GM19240 (cell line): ENCODE measurements at regions not wholly inside any gene's neighbourhood (a gene's known extent, or its start where the extent isn't known, plus 50 kb on each side); places are given as distances from the start of the nearest gene placed in this dataset.

Experiments
- DNase-seq: peaks from one replicate; pipeline ENCODE4 v3.0.0; 2011; ENCODE audit warnings: low spot score; ENCODE audit not compliant: insufficient read length

DNA sequence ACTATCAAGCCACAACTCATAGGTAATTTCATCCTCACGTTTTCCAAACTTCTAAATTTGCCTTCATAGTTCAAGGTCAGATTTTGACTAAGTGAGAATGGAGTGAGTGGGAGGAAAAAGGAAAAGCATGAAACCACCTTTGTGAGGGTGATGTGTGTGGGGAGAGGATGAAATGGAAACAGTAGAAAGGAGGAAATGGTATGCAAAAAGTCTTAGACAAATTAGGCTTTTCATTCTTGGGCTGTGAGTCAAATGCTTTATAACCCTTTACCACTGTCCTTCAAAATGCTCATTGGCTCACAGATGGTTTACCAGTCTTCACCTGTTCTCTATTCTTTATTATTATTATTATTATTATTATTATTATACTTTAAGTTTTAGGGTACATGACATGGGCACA, 127.2 kb downstream of the RAP2A start:
- DNase-seq, result no peak

DNA sequence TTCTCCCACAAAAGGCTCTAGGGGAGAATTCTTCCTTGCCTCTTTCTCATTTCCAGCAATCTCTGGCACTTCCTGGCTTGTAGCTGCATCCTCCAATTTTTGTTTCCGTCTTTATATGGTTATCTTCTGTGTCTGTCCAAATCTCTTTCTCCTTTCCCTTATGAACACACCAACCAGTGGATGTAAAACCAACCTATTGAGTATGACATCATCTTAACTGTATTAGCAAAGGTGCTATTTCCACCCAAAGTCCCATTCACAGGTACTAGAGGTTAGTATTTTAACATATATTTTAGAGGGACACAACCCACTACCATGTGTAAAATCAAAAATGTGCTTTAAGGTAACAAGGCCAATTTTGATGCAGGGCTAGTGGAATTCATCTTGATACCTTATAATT, 129.0 kb downstream of the RAP2A start:
- DNase-seq, result no peak

DNA sequence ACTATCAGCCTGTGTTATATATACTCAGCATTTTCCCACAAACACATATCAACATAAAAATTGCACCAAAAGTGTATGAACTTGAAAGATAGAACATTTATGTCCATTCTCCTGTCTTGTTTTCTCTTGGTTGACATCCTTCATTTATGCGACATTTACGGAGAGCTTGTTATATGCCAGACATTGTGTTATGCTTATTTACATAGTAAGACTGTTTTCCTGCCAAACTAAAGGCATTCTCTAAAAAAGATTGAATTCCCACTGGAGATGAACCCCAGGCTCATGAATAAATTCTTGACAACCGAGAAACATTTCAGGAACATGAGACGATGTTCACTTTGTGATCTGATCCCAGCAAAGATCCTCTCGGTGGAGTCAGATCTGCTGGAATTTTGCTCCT, 131.0 kb downstream of the RAP2A start:
- DNase-seq, result no peak

DNA sequence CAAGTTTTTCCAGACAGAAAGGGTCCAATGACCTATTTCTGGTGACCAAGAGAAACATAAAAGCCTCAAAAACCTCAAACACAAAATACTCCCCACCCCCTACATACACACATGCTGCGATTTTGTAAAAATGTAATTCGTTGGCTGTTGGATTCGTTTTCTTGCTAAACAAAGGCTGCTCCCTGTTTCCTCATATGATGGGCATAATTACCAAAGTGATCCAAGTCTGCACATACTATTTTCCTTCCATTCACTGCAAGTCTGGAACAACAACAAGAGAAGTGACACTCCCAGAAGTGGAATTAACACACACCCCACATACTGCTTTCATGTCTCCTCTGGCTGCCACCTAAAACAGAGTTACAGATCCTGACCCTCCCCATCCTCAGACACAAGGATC, 131.9 kb downstream of the RAP2A start:
- DNase-seq, result no peak

GRCh38 chr13:97566907-97567306, 132.9 kb downstream of the RAP2A start:
- DNase-seq, result no peak

DNA sequence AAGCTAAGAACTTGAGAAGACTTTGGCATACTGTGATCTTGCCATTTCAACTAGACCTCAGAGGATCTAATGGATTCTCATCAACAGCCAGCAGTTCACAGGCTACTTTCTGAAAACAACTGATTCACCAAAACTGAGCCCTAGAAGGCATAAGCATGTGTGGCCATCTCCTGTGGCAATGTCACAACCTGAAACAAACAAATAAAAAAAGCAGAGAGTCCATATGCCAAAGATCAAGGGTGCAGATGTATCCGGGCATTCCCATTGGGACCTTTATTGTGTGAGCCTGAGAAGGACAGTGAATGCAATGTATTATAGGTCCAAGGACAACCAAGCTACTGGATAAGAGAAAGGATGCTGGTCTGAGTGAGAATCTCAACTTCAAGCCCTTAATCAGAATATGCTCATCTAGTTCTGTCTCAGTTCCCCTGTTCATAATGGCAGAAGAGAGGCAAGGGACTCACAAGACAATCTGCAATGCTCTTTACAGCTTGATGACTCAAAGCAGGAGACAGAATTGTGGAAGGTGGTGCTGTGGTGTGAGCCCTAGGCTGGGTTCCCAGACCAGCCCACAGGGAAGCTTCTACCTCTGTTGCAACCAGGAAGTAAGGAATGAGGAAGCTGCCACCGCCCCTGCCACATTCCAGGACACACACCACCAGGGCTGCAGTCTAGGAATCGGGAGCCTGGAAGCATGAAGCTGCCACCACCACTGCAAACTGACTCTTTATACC, 133.7 kb downstream of the RAP2A start:
- DNase-seq, result peak; percentile 19

DNA sequence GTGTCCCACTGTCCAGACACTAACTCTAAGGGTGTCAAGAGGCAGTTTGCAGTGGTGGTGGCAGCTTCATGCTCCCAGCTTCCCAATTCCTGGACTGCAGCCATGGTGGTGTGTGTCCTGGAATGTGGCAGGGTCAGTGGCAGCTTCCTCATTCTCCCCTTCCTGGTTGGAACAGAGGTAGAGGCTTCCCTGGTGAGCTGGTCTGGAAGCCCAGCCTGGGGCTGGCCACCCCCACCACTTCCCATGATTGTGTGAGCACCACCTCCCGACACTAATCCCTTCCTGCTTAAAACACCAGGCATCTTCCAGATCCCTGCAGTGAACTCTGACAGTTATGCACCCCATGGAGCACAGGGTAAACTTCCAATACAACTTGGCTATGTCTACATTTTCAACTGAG, 134.9 kb downstream of the RAP2A start:
- no peak for DNase-seq

GRCh38 chr13:97569841-97570240, 135.9 kb downstream of the RAP2A start:
- no peak for DNase-seq

GRCh38 chr13:97570442-97570841, 136.5 kb downstream of the RAP2A start:
- no peak for DNase-seq

- no peak for DNase-seq
Measured at GRCh38 chr13:97573011-97573410, 139.0 kb downstream of the RAP2A start.

GRCh38 chr13:97574926-97575325, 141.0 kb downstream of the RAP2A start:
- DNase-seq, result no peak

- DNase-seq, result no peak
Measured at GRCh38 chr13:97577026-97577425, 143.1 kb downstream of the RAP2A start.

DNA sequence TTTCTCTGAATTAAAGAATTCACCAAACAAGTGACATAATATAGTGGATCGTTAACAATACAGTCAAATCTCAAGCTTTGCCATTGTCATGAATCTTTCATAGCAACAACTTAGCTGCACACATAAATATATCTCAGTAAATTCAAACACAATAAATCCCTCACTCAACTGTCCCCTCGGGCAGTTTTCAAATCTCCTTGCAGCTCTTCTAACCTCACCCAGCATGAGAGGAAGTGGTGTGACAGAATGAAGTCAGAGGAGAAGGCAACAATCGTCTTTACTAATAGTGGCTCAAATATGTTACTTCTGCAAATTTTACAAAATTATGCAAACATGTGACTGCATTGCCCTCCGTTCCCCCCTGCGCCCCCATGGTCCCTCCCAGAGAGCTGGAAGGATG, 148.2 kb downstream of the RAP2A start:
- DNase-seq, result no peak

- no peak for DNase-seq
Measured at GRCh38 chr13:97583907-97584497, 150.0 kb downstream of the RAP2A start.

DNA sequence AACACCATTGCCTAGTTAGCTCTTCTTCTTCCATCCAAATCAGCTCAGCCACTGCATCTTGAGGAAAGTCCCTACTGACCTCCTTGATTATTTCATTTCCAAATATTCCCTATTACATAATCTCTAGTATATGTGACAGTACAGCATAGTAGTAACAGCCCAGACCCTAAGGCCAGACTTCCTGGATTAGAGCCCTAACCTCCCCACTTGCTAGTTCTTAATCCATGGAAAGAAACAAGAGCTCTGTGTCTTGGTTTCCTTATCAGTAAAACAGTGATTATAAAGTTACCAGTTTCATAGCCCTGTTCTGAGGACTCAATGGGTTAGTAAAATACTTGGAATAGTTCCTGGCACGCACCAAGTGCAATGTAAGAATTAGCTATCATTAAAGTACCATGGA, 153.0 kb downstream of the RAP2A start:
- no peak for DNase-seq

GRCh38 chr13:97588993-97589392, 155.0 kb downstream of the RAP2A start:
- no peak for DNase-seq

DNA sequence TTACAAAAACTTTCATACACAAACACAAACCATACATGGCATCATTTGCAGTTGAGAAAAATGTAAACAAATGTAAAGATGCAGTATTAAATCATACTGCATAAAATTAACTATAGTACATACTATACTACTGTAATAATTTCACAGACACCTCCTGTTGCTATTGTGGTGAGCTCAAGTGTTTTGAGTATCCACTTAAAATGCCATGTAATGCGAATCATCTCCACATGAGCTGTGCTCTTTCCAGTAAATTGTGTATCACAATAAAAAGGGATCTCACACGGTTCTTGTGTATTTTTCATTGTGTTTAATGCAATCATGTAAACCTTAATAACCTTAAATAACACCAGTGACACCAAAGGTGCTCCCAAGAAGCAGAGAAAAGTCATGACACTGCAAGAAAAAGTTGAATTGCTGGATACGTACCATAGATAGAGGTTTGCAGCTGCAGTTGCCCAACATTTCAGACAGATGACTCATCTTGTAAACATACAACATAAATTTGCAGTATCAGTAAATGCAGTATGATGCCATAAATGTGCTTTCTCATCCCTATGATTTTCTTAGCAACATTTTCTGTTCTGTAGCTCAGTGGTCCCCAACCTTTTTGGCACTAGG, 166.6 kb downstream of the RAP2A start:
- no peak for DNase-seq

DNA sequence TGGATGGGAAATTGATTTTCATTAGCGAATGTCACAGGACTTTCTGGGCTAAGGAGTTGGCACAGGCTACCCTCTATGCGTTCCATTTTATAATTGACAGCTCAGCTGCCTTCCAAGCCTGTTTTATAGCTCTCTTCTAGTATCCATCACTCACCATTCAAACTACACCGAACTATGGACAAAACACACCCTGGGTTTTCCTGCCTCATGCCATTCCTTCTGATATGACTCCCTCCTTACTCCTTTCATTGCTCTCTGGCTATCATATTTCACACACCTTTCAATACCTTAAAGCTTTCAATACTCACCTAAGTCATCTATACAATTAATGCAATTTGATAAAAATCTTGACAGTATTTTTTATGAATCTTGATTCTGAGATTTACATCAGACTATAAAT, 181.3 kb downstream of the RAP2A start:
- no peak for DNase-seq

- DNase-seq, result no peak
Measured at GRCh38 chr13:97616385-97616784, 182.4 kb downstream of the RAP2A start.

- no peak for DNase-seq
Measured at GRCh38 chr13:97621025-97621424, 187.1 kb downstream of the RAP2A start.

DNA sequence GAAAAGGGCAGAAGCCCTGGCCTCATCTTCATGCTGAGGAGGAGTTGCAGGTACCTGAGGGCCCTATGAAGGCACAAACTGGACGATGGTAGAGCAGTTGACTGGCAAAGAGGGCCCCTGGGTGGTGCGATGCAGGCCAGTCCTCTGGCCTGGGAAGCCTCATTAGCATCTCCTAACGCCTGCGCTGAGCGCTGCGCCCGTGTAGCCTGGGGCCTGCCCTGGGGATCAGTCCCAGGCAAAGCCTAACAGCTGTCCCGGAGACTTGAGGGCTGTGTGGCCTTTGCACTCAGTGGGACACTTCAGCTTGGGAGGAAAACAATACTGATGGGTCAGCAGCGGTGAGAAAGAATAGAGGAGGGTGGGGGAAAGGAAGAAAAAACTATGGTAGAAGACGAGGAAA, 187.7 kb downstream of the RAP2A start:
- DNase-seq, result no peak

DNA sequence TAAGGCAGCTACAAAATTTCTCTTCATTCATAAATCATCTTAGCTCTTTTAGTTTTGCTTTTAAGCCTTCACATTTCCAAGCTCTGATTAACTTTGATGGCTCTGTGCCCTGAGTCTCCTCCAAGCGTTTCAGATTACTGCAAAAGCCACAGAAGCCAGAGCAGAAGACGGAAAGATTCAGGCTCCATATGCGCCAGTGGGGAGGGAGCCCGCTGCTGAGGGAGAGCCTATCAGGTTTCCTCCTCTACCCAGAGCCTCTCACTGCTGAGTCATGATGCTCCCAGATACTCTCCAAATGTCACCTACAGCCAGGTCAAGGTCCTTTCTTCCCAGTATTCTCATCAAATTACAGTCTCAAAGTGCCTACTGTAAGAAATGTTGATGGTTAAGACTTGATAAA, 193.6 kb downstream of the RAP2A start:
- DNase-seq, result no peak
